ENCODE measurements at regions not wholly inside any gene's neighbourhood (a gene's known extent, or its start where the extent isn't known, plus 50 kb on each side); places are given as distances from the start of the nearest gene placed in this dataset.
"Not testable (repeated sequence)": the region's sequence is repeated elsewhere in the genome, so short reads cannot be mapped to it uniquely, and the experiment has no call there.

DNA sequence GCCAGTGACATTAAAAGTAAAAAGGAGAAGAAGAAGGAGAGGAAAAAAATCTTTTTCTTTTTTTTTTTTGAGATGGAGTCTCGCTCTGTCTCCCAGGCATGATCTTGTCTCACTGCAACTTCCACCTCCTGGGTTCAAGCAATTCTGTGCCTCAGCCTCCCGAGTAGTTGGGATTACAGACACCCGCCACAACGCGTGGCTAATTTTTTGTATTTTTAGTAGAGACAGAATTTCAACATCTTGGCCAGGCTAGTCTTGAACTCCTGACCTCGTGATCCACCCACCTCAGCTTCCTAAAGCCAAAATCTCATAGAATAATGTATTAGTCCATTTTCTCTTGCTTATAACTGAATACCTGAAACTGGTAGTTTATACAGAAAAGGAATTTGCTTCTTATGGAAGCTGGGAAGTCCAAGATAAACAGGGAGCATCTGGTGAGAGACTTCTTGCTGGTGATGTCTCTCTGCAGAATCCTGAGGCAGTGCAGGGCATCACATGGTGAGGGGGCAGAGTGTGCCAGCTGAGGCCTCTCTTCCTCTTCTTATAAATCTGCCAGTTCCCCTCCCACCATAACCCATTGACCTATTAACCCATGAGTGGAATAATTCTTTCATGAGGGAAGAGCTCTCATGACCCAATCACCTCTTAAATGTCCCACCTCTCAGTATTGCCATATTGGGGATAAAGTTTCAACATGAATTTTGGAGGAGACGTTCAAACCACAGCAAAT lies 466.3 kb downstream of the GADD45G start:
- DNase-seq, result no peak

DNA sequence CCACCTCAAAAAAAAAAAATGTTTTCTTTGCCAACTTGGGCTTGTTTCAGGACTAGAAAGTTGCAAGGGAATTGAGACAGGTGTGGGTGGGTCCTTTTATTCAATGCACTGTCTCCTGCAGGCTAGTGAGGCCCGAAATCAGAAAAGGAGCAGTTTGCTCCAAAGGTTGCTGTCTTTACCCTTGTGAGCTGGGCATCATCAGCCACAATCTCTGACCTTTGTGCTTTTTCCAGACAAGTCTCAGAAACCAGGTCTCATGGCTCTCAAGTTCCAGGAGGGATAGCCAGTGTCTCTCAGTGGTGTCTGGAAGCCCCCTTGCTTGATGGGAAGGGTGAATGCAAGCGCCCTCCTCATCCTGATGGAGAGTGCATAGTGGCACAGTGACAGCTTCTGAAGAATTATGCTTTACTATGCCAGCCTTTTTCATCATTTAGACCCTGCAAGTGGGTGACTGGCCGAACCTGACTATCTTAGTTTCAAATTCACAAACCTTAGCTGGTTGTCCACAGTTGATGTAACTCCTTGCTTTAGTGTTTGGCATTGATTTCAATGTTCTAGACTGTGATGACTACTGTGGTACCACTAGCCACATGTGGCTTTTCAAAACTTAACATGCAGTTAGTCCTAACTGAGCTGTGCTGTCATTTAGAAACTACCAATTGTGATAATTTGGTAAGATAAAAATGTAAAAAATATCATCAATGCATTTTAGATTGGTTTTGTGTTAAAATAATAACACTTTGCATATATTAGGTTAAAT lies 468.6 kb downstream of the GADD45G start:
- no peak for DNase-seq

DNA sequence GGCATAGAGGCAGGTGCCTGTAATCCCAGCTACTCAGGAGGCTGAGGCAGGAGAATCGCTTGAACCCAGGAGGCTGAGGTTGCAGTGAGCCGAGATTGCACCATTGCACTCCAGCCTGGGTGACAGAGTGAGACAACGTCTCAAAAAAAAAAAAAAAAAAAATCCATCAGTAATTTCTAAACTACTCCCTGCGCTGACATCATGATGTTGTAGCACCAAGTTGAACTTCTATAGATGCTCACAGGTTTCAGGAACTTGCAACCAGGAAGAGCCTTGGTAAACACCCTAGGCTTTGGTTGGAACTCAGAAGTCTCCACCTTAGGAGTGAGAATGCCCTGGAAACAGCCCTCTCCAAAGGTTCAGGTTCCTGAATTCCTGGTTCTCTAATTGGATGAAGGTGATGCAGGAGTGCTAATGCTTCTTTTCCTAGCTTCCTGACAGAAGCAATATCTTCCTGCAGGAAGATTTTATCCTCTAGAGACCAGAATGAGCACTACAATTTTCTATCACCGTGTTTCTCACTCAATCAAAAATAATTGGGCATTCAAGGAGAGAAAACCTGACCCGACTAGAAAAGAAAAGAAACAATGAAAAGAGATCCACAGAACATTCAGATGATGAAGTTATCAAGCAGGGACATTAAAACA lies 469.6 kb downstream of the GADD45G start:
- DNase-seq, result no peak

DNA sequence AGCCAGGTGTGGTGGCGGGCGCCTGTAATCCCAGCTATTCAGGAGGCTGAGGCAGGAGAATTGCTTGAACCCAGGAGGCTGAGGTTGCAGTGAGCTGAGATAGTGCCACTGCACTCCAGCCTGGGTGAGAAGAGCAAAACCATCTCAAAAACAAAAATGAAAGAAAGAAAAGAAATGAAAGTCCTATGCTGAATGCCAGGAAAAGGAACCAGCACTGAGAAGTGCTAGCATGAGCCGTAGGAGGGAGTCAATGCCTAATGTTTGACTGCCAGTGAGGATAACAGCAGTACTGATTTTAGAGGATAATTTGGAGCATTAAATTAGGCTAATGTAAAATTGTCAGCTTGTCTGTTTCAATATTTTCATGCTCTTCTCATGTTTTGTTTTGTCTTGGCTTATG lies 472.8 kb downstream of the GADD45G start:
- DNase-seq, result not testable (repeated sequence)

DNA sequence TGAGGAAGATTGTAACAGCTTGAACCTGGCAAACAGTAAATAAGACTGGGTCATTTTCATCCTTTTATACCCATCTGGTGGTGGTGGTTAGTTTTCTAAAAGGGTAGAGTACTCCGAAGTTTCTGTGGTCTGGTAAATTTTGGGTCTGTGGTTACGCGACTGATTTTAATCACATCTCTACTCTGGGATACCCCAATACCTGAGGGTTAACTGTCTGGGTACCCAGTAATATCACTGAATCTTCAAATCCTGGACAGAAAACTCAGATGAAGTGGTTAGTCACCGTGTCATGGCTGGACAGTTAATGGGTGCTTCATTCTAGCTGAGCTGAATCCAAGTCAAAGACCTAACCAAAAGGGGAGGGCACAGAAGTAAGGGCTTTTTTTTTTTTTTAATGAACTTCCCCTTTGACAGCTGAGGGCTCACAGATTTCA lies 474.2 kb downstream of the GADD45G start:
- DNase-seq, result no peak

DNA sequence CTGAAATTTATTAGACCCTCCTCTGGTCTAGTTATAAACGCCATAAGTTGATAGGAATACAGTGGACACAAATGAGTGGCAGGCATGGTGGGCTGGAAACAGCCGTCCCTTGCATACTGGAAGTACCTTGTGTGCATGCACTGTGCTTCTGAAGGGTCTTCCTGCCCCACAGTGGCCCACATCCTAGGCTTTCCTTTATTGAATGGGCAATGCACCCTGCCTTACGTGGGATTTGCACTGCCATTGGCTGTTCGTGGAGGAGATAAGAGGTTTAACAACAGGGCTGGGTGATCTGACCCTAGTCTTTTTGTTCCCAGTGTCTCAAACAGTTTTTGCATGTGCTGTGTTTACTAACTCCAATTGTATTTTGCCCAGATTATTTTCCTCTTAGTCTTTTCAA lies 480.8 kb downstream of the GADD45G start:
- DNase-seq, result no peak

DNA sequence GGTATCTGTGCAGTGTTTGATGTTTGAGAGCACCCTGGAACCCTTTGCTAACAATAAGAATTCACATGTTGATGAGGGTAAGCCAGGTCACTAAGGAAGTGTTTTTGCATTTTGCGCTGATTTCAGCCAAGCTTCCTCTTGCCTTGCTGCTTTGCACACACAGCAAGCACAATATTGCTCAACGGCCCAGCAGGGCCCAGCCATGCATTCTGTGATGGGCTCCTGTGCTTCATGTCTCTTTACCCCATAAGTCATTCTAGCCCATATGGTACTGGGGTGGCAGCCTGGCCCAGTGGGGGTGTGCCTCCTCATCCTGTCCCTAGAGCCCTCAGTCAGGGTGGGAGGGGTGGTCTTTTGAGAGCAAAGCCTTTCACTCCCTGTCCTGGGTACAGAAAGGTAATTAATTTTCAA lies 481.3 kb downstream of the GADD45G start:
- DNase-seq, result no peak

DNA sequence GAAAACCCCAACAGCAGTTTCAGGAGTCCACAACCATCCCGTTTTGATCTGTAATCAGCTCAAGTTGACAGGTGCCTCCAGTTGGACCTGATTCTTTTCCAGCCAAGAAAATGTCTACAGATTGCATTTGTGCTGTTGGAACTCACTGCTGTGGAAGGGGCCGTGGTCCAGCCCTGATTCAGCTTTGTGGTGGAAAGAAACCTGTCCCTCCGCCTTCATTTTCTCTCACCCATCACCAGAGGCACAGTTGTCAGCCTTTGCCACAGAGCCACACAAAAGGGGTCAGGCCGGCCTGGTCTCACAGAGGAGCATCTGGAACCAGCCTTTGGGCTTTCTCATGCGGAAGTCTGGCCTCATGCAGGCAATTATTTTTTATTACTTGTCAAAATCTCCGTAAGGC lies 483.6 kb downstream of the GADD45G start:
- DNase-seq, result no peak

DNA sequence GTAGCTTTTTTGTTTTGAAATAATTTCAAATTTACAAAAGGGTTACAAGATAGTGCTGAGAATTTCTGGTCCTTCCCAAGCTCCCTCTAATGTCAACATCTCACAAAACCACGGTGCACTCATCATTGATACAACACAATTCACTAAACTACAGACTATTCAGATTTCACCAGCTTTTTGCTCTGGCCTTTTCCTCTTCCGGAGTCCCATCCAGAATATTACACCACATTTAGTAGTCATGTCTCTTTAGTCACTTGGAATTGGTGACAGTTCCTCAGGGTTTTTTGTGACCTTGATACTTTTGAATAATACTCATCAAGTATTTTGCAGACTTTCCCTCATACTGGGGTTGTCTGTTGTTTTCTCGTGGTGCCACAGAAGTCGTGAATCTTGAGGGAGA lies 484.0 kb downstream of the GADD45G start:
- DNase-seq, result no peak

DNA sequence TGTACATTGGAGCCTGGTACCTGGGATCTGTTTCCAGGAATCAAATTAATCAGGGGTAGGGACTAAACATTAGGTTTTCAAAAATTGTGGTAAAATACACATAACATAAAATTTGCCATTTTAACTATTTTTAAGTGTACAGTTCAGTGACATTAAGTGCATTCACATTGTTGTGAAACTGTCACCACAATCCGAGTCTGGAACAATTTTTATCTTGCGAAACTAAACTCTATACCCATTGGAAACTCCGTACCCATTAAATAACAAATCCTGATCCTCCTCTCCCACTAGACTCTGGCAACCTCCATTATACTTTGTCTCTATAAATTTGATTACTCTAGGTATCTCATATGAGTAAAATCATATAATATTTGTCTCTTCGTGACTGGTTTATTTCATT lies 486.2 kb downstream of the GADD45G start:
- no peak for DNase-seq

DNA sequence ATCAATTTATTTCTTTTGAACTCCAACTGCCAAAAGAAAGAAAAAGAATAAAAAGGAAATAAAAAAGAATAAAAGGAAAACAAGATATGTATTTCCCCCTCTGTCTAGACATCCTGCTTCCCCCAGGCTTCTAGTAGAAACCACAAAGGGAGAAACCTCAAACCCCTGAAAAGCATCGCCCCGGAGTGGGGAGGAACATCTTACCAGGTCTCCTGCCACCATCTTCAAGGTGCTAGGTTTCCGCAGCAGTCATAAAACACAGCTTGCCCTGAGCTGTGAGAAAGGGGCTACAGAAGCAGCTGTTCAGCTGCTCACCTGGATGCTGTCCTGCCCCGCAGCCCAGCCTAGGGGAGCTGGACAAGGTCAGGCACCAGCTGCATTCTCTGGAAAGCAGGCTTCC lies 487.7 kb downstream of the GADD45G start:
- DNase-seq, result no peak

DNA sequence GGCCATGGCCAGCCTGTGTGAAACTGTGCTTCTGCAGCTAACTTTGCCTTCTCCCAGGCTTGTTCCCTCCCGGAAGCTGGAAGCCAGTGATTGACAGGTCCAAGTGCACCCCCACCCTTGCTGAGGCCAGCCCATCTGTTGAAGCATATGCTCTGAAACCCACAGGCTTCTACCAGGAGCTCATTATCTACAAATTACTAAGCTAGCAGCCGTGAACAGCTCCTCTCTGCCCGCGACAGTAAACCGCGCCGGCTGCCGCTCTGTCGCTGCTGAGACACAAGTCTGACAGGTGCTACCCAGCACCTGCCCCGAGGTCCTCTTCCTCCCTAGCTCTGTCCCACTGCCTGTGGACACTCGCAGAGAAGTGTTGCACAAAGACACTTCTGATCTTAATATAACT lies 490.9 kb downstream of the GADD45G start:
- no peak for DNase-seq

DNA sequence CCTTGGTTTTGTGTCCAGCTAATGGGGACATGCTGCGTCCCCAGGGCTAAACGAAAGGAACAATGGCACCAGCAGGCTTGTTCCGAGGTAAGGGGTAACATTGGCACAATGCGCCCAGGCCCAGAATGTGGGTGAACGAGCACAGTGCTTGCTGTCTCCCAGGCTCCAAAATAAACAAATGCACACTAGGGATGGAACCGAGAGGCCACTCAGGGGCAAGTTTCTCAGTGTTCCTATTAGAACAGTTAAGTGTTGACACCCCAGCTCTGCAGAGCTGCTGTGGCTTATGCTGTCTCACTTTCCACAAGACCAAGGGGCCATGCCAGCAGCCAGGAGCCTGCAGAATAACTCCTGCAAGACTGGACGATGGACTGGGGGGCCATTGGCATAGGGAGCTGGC lies 492.4 kb downstream of the GADD45G start:
- DNase-seq, result no peak

DNA sequence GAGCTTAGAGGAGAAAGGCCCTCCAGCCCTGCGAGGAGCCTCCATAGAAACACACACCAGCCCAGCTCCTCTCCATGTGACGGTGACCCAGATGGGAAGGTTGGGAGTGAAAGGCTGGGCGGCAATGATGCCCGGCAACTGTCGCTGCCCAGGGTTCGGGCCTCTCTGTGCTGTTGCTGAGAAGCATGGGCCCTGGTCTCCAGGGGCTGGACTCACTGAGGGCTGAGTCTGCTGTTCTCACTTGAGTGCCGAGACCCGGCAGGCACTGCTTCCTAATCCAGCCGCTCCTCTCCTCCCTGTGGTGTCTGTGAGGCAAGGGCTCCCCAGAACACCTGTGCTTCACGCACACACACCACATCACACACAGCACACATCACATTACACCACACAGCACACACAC lies 493.6 kb downstream of the GADD45G start:
- DNase-seq, result no peak

DNA sequence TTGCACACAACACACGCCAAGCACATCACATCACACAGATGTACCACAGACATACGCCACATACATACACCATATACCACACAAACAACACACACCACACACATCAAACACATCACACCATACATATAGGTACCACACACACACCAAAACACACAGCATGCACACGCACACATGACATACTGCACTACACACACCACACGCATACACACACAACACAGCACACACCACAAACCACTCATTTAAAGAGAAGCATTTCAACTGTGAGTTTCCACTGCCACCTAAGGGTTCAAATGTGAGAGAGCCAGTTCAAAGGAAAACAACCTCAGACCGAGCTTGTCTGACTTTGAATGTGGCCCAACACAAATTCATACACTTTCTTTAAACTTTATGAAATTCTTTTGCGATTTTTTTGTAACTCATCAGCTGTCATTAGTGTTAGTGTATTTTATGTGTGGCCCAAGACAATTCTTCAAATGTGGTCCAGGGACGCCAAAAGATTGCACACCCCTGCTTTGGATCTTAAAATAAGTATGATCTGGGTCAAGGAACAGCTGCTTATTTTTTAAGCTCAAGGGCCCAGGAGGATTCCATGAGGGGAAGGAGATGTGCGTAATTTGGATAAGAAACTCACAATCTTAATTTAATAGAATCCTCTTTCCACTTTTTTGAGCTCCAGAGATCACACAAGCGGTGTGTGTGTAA lies 494.6 kb downstream of the GADD45G start:
- no peak for DNase-seq

DNA sequence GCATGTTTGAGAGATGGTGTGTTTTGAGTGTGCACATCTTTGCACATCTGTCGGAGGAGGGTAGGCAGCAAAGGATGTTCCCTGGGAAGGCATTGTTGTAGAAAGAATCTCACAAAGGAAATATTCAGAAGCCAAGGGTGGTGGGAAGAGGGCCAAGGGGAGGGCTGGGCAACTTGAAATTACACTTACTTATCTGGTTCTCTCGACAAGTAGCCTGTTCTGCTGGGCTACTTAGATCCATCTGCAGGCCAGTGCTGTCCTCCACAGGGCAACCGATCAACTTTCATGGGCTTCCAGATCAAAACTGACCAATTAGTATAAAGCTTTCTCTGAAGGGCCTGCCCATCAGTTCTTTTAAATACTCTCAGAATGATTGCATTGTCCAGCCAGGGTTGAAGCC lies 495.2 kb downstream of the GADD45G start:
- no peak for DNase-seq

DNA sequence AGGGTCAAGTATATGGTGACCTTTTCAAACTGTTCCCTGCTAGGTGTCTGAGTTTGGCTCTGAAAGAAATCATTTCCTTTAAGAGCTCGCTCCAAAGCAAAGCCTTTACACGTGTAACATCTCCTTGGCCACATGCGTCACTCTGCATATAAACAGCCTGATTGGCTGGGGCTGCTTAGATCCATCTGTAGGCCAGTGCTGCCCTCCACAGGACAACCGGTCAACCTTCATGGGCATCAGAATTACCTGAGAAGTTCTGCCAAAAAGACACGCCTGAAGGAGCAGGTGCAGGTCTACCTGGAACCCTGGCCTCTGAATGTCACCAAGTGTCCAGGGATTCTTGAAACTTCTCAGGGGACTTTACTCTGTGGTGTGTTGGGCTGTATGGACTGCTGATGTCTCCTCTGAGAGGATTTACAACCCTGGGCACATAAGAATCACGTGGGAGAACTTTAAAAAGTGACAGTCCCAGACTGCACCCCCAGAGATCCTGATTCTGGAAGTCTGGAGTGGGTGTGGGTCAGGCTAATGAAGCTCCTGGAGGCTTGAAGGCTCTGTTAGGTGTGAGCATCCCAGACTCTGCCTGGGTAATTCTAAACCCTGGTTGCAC lies 497.6 kb downstream of the GADD45G start:
- peak; percentile 89 for DNase-seq

DNA sequence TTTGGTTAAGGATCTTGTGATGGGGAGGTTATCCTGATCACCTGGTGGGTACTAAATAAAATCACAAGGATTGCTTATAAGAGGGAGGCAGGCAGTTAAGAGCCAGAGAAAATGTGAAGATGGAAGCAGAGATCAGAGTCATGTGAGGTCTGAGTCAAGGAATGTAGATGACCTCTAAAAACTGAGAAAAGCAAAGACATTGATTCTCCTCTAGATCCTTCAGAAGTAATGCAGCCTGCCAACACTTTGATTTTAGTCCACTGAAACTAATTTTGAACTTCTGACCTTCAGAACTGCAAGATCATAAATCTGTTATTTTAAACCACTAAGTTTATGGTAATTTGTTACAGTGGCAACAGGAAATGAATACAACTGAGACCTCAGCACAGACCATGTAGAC lies 499.0 kb downstream of the GADD45G start:
- DNase-seq, result no peak

DNA sequence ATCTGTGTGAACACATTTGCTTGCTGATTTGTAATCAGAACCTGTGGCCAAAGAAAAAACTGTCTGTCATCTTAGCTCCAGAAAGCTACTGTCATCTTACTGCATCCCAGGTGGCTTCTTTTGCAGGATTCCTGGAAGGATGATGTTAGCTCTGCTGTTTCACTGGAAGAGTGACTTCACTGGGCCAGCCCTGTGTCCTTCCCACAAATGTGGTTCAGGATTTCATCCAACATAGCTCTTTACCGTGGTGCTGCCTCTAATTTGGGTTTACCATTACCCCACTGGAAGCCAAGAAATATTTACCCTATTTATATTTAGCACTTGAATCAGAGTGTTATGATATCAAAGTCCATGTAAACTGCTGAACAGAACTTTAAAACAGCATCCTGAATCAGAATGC lies 501.0 kb downstream of the GADD45G start:
- no peak for DNase-seq

DNA sequence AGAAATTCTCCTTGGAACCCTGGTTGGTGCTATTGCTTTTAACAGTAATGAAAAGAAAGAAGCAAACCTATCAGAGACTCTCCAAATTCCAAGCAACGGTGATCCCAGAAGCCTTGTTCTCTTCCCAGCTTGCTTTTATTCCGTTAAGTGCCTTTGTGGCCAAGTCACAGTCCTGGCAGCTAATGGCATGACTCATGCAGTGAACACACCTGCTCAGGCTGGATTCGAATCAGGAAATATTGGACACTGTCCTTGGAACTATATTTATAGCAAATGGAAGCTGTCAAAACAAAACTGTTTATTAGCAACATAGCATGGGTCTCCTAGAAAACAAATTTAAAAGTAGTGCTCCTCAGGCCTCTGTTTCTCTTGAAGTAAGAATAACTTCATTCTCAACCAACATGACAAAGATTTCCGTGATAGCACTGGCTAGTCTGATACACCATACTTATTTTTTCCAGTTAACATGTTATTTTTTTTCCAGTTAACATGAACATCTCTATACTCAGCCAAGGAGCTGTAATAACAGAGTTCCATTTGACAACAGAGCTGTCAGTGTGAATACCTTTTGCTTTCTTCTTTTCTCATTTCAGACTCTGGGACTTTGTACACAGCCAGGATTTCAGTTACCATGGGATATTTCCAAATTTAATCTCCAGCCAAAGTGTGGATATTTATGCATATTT lies 502.4 kb downstream of the GADD45G start:
- DNase-seq, result no peak

DNA sequence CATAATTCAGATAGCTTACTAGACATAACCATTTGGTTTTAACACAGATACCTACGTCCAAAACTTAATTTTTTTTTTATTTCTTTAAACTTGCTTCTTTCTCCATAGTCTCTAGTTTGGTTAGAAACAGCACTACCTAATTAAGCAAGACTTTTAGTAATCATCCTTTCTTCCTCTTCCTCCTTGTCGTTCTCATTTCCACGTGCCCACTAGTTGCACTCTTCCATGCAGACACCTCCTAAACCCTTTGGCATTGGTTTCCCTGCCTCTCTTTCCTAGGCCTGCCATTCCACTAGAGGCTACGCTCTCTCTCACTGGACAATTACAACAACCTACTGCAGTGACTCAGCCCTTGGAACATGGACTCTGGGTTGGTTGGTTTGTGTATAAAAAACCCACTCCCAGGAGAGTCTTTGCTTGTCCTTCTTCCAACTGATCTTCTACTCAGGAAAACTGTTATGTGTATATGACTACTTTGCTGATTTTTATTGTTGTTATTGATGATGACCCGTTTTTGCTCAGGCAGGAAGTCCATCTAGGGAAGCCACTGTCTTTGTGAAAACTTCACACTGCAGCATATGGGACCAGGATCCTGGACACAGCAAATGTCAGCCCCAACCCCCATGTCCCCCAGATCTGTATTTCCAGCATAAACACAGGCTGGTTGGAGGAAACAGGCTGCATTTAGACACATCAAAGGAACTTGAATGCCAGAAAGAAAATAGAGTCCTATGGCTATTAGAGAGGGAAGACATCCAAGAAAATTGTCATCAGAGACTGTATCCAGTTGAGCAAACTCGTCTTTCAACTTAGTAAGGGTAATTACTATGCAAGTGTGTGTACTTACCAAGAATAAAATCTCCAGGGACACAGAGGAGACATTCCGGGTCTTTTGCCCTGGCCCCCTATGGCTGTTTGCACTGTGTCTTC lies 503.2 kb downstream of the GADD45G start:
- DNase-seq, result no peak

Measured in activated effector memory CD4-positive, alpha-beta T cell treated with anti-CD3 and anti-CD28 coated beads, Interleukin-2, amount 50 U/mL, for 16 hours (primary cell).